SK-N-SH (cell line): ENCODE measurements at regions not wholly inside any gene's neighbourhood (a gene's known extent, or its start where the extent isn't known, plus 50 kb on each side); places are given as distances from the start of the nearest gene placed in this dataset.
"Not testable (repeated sequence)": the region's sequence is repeated elsewhere in the genome, so short reads cannot be mapped to it uniquely, and the experiment has no call there.

Experiments
- EP300 ChIP-seq, 2 experiments: IDR thresholded peaks; 2 replicates each; pipeline versions ENCODE4 v1.4.0 to v1.6.1; 2012; ENCODE audit warnings: borderline replicate concordance in 1 of 2, low read depth in 1 of 2, low read length in 1 of 2
- EZH2phosphoT487 ChIP-seq: fragments of 200-600 bp; sonication (generic); IDR thresholded peaks from 2 replicates; pipeline ENCODE4 v1.6.1; 2017; ENCODE audit warnings: low read depth, mixed run types, mild to moderate bottlenecking, antibody characterized with exemption, moderate library complexity, borderline replicate concordance
- FOXM1 ChIP-seq: IDR thresholded peaks from 2 replicates; pipeline ENCODE4 v1.4.0; 2012; ENCODE audit warnings: low read depth, mild to moderate bottlenecking
- NFIC ChIP-seq: IDR thresholded peaks from 2 replicates; pipeline ENCODE4 v1.4.0; 2012; ENCODE audit warnings: borderline replicate concordance
- POLR2AphosphoS5 ChIP-seq: IDR thresholded peaks from 2 replicates; pipeline ENCODE4 v1.6.1; 2012; ENCODE audit warnings: low read depth, low read length
- SIN3A ChIP-seq: IDR thresholded peaks from 2 replicates; pipeline ENCODE4 v1.6.1; 2012; ENCODE audit warnings: low read depth, mild to moderate bottlenecking, low read length, moderate library complexity, borderline replicate concordance
- TAF1 ChIP-seq: IDR thresholded peaks from 2 replicates; pipeline ENCODE4 v1.6.1; 2012; ENCODE audit warnings: low read depth, mild to moderate bottlenecking, low read length, moderate library complexity, borderline replicate concordance
- TF ChIP-seq, protein P1 (sequence below): IDR thresholded peaks from 2 replicates; pipeline ENCODE4 v1.4.0; 2012; ENCODE audit warnings: low read depth
- TF ChIP-seq, protein P2 (sequence below): fragments of 150-350 bp; IDR thresholded peaks from 2 replicates; pipeline ENCODE4 v1.6.1; 2017; ENCODE audit warnings: antibody characterized with exemption, low read length, low read depth, borderline replicate concordance
- TF ChIP-seq, protein P3 (sequence below): fragments of 200-600 bp; sonication (generic); IDR thresholded peaks from 2 replicates; pipeline ENCODE4 v1.6.1; 2017; ENCODE audit warnings: antibody characterized with exemption, mild to moderate bottlenecking, moderate library complexity

DNA sequence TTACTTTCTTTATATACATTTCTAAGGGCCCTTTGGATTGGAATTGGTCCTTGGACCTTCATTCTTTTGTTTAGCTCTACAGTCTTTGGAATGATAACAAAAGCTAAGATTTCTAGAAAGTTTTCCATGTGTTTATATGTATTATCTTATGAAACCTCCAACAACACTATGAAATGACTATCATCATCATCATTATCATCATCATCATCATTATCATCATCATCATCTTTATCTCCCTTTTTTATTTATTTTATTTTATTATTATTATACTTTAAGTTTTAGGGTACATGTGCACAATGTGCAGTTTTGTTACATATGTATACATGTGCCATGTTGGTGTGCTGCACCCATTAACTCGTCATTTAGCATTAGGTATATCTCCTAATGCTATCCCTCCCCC is 229.4 kb upstream of the ATP5MC3 start:
- not testable (repeated sequence) for TF ChIP-seq EP300 (IDR thresholded peaks at IDR 0.05; ENCODE audit: borderline replicate concordance in 1 of 2, low read depth in 1 of 2, low read length in 1 of 2); FOXM1; EZH2phosphoT487; POLR2AphosphoS5; TAF1; SIN3A; NFIC
- TF ChIP-seq, protein P1, sequence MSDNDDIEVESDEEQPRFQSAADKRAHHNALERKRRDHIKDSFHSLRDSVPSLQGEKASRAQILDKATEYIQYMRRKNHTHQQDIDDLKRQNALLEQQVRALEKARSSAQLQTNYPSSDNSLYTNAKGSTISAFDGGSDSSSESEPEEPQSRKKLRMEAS = not testable (repeated sequence)
- TF ChIP-seq, protein P2, sequence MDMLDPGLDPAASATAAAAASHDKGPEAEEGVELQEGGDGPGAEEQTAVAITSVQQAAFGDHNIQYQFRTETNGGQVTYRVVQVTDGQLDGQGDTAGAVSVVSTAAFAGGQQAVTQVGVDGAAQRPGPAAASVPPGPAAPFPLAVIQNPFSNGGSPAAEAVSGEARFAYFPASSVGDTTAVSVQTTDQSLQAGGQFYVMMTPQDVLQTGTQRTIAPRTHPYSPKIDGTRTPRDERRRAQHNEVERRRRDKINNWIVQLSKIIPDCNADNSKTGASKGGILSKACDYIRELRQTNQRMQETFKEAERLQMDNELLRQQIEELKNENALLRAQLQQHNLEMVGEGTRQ = not testable (repeated sequence)
- TF ChIP-seq, protein P3, sequence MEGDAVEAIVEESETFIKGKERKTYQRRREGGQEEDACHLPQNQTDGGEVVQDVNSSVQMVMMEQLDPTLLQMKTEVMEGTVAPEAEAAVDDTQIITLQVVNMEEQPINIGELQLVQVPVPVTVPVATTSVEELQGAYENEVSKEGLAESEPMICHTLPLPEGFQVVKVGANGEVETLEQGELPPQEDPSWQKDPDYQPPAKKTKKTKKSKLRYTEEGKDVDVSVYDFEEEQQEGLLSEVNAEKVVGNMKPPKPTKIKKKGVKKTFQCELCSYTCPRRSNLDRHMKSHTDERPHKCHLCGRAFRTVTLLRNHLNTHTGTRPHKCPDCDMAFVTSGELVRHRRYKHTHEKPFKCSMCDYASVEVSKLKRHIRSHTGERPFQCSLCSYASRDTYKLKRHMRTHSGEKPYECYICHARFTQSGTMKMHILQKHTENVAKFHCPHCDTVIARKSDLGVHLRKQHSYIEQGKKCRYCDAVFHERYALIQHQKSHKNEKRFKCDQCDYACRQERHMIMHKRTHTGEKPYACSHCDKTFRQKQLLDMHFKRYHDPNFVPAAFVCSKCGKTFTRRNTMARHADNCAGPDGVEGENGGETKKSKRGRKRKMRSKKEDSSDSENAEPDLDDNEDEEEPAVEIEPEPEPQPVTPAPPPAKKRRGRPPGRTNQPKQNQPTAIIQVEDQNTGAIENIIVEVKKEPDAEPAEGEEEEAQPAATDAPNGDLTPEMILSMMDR = not testable (repeated sequence)
